HG03575 (cell line): ENCODE measurements at regions not wholly inside any gene's neighbourhood (a gene's known extent, or its start where the extent isn't known, plus 50 kb on each side); places are given as distances from the start of the nearest gene placed in this dataset.
"Not testable (repeated sequence)": the region's sequence is repeated elsewhere in the genome, so short reads cannot be mapped to it uniquely, and the experiment has no call there.

ENCODE experiments used
- ATAC-seq: cut with Tn5 transposase; IDR thresholded peaks from one replicate; pipeline ENCODE4 v1.9.1; 2021; ENCODE audit not compliant: unreplicated experiment, insufficient number of reproducible peaks, low FRiP score; ENCODE audit errors: extremely low read depth

GRCh38 chr4:151859641-151860040, 98.8 kb upstream of the GATB start:
- no peak for ATAC-seq

- no peak for ATAC-seq
These were observed 97.5 kb upstream of the GATB start for GRCh38 chr4:151858356-151858755.

GRCh38 chr4:151857368-151857767, 96.6 kb upstream of the GATB start:
- no peak for ATAC-seq

- no peak for ATAC-seq
These were observed 94.9 kb upstream of the GATB start for GRCh38 chr4:151855747-151856146.

- no peak for ATAC-seq
These were observed 93.9 kb upstream of the GATB start for GRCh38 chr4:151854731-151855130.

- no peak for ATAC-seq
These were observed 92.2 kb upstream of the GATB start for GRCh38 chr4:151853034-151853433.

GRCh38 chr4:151852202-151852601, 91.4 kb upstream of the GATB start:
- ATAC-seq = no peak

GRCh38 chr4:151851354-151851753, 90.5 kb upstream of the GATB start:
- ATAC-seq = no peak

GRCh38 chr4:151850791-151851213, 90.0 kb upstream of the GATB start:
- ATAC-seq = no peak

- not testable (repeated sequence) for ATAC-seq
These were observed 84.7 kb upstream of the GATB start for GRCh38 chr4:151845551-151845950.

GRCh38 chr4:151842430-151843079, 81.7 kb upstream of the GATB start:
- no peak for ATAC-seq

- no peak for ATAC-seq
These were observed 80.3 kb upstream of the GATB start for GRCh38 chr4:151841107-151841506.

GRCh38 chr4:151835467-151835866, 74.7 kb upstream of the GATB start:
- ATAC-seq = no peak

- no peak for ATAC-seq
These were observed 72.4 kb upstream of the GATB start for GRCh38 chr4:151833174-151833573.

GRCh38 chr4:151831526-151831925, 70.7 kb upstream of the GATB start:
- no peak for ATAC-seq

- no peak for ATAC-seq
These were observed 69.4 kb upstream of the GATB start for GRCh38 chr4:151830168-151830567.

GRCh38 chr4:151829309-151829708, 68.5 kb upstream of the GATB start:
- ATAC-seq = no peak

GRCh38 chr4:151824656-151825055, 63.8 kb upstream of the GATB start:
- ATAC-seq = no peak

GRCh38 chr4:151822331-151822730, 61.5 kb upstream of the GATB start:
- no peak for ATAC-seq

- ATAC-seq = no peak
These were observed 59.2 kb upstream of the GATB start for GRCh38 chr4:151820004-151820403.

- ATAC-seq = no peak
These were observed 50.6 kb upstream of the GATB start for GRCh38 chr4:151811403-151811802.
